HCT116 (cell line): ENCODE measurements at regions not wholly inside any gene's neighbourhood (a gene's known extent, or its start where the extent isn't known, plus 50 kb on each side); places are given as distances from the start of the nearest gene placed in this dataset.

Source experiments
- ATAC-seq: fragments of 200-7000 bp; cut with Tn5 transposase; 2 replicates; pipeline ENCODE4 v1.9.1; 2020; ENCODE audit warnings: mild to moderate bottlenecking, moderate library complexity
- BruUV-seq: library from RNA; stranded (reverse); fragments of 400-500 nt; replicated peaks from 2 replicates; lab custom pipeline; 2021; lab: Mats Ljungman, UMichigan
- CTCF ChIA-PET: fragments of 300-600 bp; sonication (Branson Sonifier 250); formaldehyde crosslinking; loops from one replicate; lab custom pipeline; 2021; ENCODE audit warnings: antibody characterized with exemption; lab: Charles Lee
- POLR2A ChIA-PET: fragments of 300-600, 350-600 bp; sonication (Branson Sonifier 250); formaldehyde crosslinking; loops from one replicate; lab custom pipeline; 2021; ENCODE audit warnings: antibody characterized with exemption; lab: Charles Lee
- RAD21 ChIA-PET, 2 experiments: fragments of 300-600 bp; sonication (Branson Sonifier 250); formaldehyde crosslinking; loops; one replicate each; lab custom pipeline; 2023; ENCODE audit warnings: low total read pairs in 2 of 2; ENCODE audit not compliant: uncharacterized antibody in 2 of 2, unreplicated experiment in 2 of 2, low non-redundant PET in 1 of 2; lab: Charles Lee
- DNase-seq: peaks from one replicate; pipeline ENCODE4 v3.0.0-alpha.2; 2010; ENCODE audit warnings: low read depth, low spot score
- H2AFZ ChIP-seq: fragments of 200-600 bp; shearing (Covaris generic), sonication (generic); 2 replicates; pipeline ENCODE4 v1.6.1; 2017; ENCODE audit warnings: low read depth, mixed run types, mixed read lengths, antibody characterized with exemption, low read length; ENCODE audit not compliant: poor library complexity, severe bottlenecking
- H3K27ac ChIP-seq: 2 replicates; pipeline ENCODE4 v1.5.1; 2012; ENCODE audit warnings: low read depth, low read length
- H3K27me3 ChIP-seq: fragments of 200-600 bp; sonication (generic); 2 replicates; pipeline ENCODE4 v1.6.1; 2016; ENCODE audit warnings: mixed run types, low read length, mixed read lengths; ENCODE audit not compliant: insufficient read depth
- H3K36me3 ChIP-seq, 2 experiments: fragments of 200-500 bp in 1 of 2; fragments of 200-600 bp in 1 of 2; sonication (Bioruptor generic) in 1 of 2; sonication (generic) in 1 of 2; 2 replicates each; pipeline versions ENCODE4 v1.5.1 to v1.6.1; 2014 to 2016; ENCODE audit warnings: low read length in 2 of 2, inconsistent platforms in 1 of 2, mixed read lengths in 1 of 2, mixed run types in 1 of 2; ENCODE audit not compliant: insufficient read depth in 2 of 2, control insufficient read depth in 1 of 2
- H3K4me1 ChIP-seq, 2 experiments: fragments of 200-600 bp in 1 of 2; sonication (generic) in 1 of 2; 2 replicates each; pipeline versions ENCODE4 v1.5.1 to v1.6.1; 2012 to 2017; ENCODE audit warnings: low read length in 2 of 2, inconsistent platforms in 1 of 2, mild to moderate bottlenecking in 1 of 2, mixed read lengths in 1 of 2, mixed run types in 1 of 2, moderate library complexity in 1 of 2; ENCODE audit not compliant: insufficient read depth in 2 of 2, control insufficient read depth in 1 of 2
- H3K4me2 ChIP-seq: fragments of 200-600 bp; sonication (generic); 2 replicates; pipeline ENCODE4 v1.6.1; 2017; ENCODE audit warnings: mixed run types, low read length, mixed read lengths
- H3K4me3 ChIP-seq, 2 experiments: fragments of 200-600 bp in 1 of 2; sonication (generic) in 1 of 2; replicated peaks in 1 of 2; 2 replicates each; pipeline ENCODE4 v1.5.1; 2011 to 2016; ENCODE audit warnings: low read length in 2 of 2, control low read depth in 1 of 2, low read depth in 1 of 2, mild to moderate bottlenecking in 1 of 2, mixed read lengths in 1 of 2, mixed run types in 1 of 2
- H3K79me2 ChIP-seq: fragments of 200-600 bp; sonication (generic); 2 replicates; pipeline ENCODE4 v1.6.1; 2017; ENCODE audit warnings: mild to moderate bottlenecking, mixed run types, low read length, moderate library complexity, mixed read lengths; ENCODE audit not compliant: insufficient read depth
- H3K9ac ChIP-seq: fragments of 200-600 bp; sonication (generic); 2 replicates; pipeline ENCODE4 v1.6.1; 2016; ENCODE audit warnings: low read length, mixed read lengths
- H3K9me2 ChIP-seq: fragments of 200-600 bp; sonication (generic), shearing (Covaris generic); 2 replicates; pipeline ENCODE4 v1.6.1; 2017; ENCODE audit warnings: mixed run types, mild to moderate bottlenecking, moderate library complexity; ENCODE audit not compliant: insufficient read depth
- H3K9me3 ChIP-seq, 2 experiments: fragments of 200-500 bp in 1 of 2; fragments of 200-600 bp in 1 of 2; sonication (Bioruptor generic) in 1 of 2; sonication (generic) in 1 of 2; 2 replicates each; pipeline ENCODE4 v1.6.1; 2014 to 2017; ENCODE audit warnings: low read length in 2 of 2, mixed read lengths in 2 of 2, inconsistent platforms in 1 of 2, low read depth in 1 of 2, mild to moderate bottlenecking in 1 of 2, mixed run types in 1 of 2, moderate library complexity in 1 of 2; ENCODE audit not compliant: control insufficient read depth in 1 of 2, insufficient read depth in 1 of 2
- H4K20me1 ChIP-seq: fragments of 200-600 bp; sonication (generic), shearing (Covaris generic); 2 replicates; pipeline ENCODE4 v1.6.1; 2017; ENCODE audit warnings: mixed run types, mild to moderate bottlenecking, moderate library complexity; ENCODE audit not compliant: insufficient read depth
- CBX3 ChIP-seq: IDR thresholded peaks from 2 replicates; pipeline ENCODE4 v1.6.1; 2012; ENCODE audit warnings: low read depth
- CEBPB ChIP-seq: IDR thresholded peaks from 2 replicates; pipeline ENCODE4 v1.6.1; 2012; ENCODE audit warnings: low read depth
- EGR1 ChIP-seq: IDR thresholded peaks from 2 replicates; pipeline ENCODE4 v1.6.1; 2012; ENCODE audit warnings: low read depth
- EZH2 ChIP-seq: fragments of 200-600 bp; sonication (generic); IDR thresholded peaks from 2 replicates; pipeline ENCODE4 v1.6.1; 2017; ENCODE audit warnings: antibody characterized with exemption, mixed run types
- EZH2phosphoT487 ChIP-seq: fragments of 200-600 bp; IDR thresholded peaks from 2 replicates; pipeline ENCODE4 v1.6.1; 2018; ENCODE audit warnings: antibody characterized with exemption, borderline replicate concordance
- FOSL1 ChIP-seq: IDR thresholded peaks from 2 replicates; pipeline ENCODE4 v1.6.1; 2012; ENCODE audit warnings: low read depth
- SIN3A ChIP-seq: IDR thresholded peaks from 2 replicates; pipeline ENCODE4 v1.6.1; 2012; ENCODE audit warnings: low read depth
- ZNF274 ChIP-seq: fragments of 200-500 bp; sonication (Bioruptor generic); IDR thresholded peaks from 2 replicates; pipeline ENCODE4 v1.6.1; 2014; ENCODE audit warnings: mild to moderate bottlenecking, low read depth, low read length, inconsistent platforms
- intact Hi-C: fragments of 100-400 bp; cut with micrococcal nuclease; formaldehyde crosslinking; loops from 2 replicates; pipeline ENCODE4 v1.10.0; 2022
- TF ChIP-seq, protein P1 (sequence below), 3 experiments: fragments of 200-600 bp in 1 of 3; sonication (generic) in 1 of 3; IDR thresholded peaks in 2 of 3; conservative IDR thresholded peaks in 1 of 3; 2 replicates each; pipeline ENCODE4 v1.5.1; 2012 to 2017; ENCODE audit warnings: low read depth in 2 of 3, low read length in 2 of 3, antibody characterized with exemption in 1 of 3, borderline replicate concordance in 1 of 3, control low read depth in 1 of 3, mild to moderate bottlenecking in 1 of 3, mixed read lengths in 1 of 3, mixed run types in 1 of 3, moderate library complexity in 1 of 3; ENCODE audit not compliant: insufficient read depth in 1 of 3
- TF ChIP-seq, protein P2 (sequence below): IDR thresholded peaks from 2 replicates; pipeline ENCODE4 v1.6.1; 2012
- TF ChIP-seq, protein P3 (sequence below): IDR thresholded peaks from 2 replicates; pipeline ENCODE4 v1.6.1; 2012; ENCODE audit warnings: low read depth

DNA sequence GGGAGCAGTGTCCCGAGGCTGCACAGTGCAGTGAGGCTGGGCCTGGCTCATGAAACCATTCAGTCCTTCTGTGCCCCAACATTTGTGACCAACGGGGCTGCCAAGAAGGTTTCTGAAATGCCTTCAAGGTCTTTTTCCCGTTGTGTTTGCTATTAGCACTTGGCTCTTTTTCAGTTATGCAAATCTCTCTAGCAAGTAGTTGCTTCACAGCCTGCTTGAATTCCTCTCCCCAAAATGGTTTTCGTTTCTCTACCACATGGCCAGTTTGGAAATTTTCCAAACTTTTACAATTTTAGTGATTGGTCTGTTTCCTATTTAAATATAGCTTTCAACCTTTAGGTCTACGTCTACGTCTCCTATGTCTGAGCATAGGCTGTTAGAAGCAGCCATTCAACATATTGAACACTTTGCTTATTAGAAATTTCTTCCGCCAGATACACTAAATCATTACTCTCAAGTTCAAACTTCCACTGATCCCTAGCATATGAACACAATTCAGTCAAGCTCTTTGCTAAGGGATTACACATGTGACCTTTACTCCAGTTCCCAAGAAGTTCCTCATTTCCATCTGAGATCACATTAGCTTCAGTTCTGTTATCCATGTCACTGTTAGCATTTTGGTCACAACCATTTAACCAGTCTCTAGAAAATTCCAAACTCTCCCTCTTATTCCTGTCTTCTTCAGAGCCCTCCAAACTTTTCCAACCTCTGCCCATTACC, 901.8 kb downstream of the GLUD2 start:
- POLR2A ChIA-PET: no interaction called here
- no peak overlapping the region for H3K27ac ChIP-seq
- ATAC-seq: no peak
- intact Hi-C loops: no loop called here
- H3K36me3 ChIP-seq: no peaks in the 10 kb centered on the region
- no peaks in the 10 kb centered on the region for H3K9me3 ChIP-seq
- no peak overlapping the region for H3K4me2 ChIP-seq
- no peaks in the 10 kb centered on the region for H3K79me2 ChIP-seq
- no peaks in the 10 kb centered on the region for H3K27me3 ChIP-seq
- no peak overlapping the region for H2AFZ ChIP-seq
- no peaks in the 10 kb centered on the region for H3K4me1 ChIP-seq
- H3K4me3 ChIP-seq: no peak overlapping the region
- CTCF ChIA-PET: no interaction called here
- DNase-seq: no peak
- H3K9ac ChIP-seq: no peak overlapping the region
- H3K9me2 ChIP-seq: no peaks in the 10 kb centered on the region
- RAD21 ChIA-PET: no interaction called here
- TF ChIP-seq ZNF274 (no peak), SIN3A (no peak), EZH2 (no peak), EZH2phosphoT487 (no peak), CBX3 (no peak), EGR1 (no peak), FOSL1 (no peak), CEBPB (no peak)
- TF ChIP-seq, protein P1, sequence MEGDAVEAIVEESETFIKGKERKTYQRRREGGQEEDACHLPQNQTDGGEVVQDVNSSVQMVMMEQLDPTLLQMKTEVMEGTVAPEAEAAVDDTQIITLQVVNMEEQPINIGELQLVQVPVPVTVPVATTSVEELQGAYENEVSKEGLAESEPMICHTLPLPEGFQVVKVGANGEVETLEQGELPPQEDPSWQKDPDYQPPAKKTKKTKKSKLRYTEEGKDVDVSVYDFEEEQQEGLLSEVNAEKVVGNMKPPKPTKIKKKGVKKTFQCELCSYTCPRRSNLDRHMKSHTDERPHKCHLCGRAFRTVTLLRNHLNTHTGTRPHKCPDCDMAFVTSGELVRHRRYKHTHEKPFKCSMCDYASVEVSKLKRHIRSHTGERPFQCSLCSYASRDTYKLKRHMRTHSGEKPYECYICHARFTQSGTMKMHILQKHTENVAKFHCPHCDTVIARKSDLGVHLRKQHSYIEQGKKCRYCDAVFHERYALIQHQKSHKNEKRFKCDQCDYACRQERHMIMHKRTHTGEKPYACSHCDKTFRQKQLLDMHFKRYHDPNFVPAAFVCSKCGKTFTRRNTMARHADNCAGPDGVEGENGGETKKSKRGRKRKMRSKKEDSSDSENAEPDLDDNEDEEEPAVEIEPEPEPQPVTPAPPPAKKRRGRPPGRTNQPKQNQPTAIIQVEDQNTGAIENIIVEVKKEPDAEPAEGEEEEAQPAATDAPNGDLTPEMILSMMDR (IDR thresholded peaks at IDR 0.05 in 2 of 3, conservative IDR thresholded peaks at IDR 0.05 in 1 of 3; ENCODE audit: borderline replicate concordance in 1 of 3, insufficient read depth in 1 of 3, low read depth in 2 of 3, low read length in 2 of 3): no peak
- TF ChIP-seq, protein P2, sequence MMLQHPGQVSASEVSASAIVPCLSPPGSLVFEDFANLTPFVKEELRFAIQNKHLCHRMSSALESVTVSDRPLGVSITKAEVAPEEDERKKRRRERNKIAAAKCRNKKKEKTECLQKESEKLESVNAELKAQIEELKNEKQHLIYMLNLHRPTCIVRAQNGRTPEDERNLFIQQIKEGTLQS: no peak
- TF ChIP-seq, protein P3, sequence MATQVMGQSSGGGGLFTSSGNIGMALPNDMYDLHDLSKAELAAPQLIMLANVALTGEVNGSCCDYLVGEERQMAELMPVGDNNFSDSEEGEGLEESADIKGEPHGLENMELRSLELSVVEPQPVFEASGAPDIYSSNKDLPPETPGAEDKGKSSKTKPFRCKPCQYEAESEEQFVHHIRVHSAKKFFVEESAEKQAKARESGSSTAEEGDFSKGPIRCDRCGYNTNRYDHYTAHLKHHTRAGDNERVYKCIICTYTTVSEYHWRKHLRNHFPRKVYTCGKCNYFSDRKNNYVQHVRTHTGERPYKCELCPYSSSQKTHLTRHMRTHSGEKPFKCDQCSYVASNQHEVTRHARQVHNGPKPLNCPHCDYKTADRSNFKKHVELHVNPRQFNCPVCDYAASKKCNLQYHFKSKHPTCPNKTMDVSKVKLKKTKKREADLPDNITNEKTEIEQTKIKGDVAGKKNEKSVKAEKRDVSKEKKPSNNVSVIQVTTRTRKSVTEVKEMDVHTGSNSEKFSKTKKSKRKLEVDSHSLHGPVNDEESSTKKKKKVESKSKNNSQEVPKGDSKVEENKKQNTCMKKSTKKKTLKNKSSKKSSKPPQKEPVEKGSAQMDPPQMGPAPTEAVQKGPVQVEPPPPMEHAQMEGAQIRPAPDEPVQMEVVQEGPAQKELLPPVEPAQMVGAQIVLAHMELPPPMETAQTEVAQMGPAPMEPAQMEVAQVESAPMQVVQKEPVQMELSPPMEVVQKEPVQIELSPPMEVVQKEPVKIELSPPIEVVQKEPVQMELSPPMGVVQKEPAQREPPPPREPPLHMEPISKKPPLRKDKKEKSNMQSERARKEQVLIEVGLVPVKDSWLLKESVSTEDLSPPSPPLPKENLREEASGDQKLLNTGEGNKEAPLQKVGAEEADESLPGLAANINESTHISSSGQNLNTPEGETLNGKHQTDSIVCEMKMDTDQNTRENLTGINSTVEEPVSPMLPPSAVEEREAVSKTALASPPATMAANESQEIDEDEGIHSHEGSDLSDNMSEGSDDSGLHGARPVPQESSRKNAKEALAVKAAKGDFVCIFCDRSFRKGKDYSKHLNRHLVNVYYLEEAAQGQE: no peak
- TF ChIP-seq, all 23 proteins: peak for 0
- BruUV-seq: no TSS peak
- H4K20me1 ChIP-seq: no peaks in the 10 kb centered on the region
